GM12878 (cell line): ENCODE measurements at regions not wholly inside any gene's neighbourhood (a gene's known extent, or its start where the extent isn't known, plus 50 kb on each side); places are given as distances from the start of the nearest gene placed in this dataset.

Experiments
- CHD2 ChIP-seq: IDR thresholded peaks from 2 replicates; pipeline ENCODE4 v1.6.1; 2011; ENCODE audit warnings: low read depth, low read length, improper control_type of control experiment, borderline replicate concordance
- CTCF ChIP-seq, 3 experiments: IDR thresholded peaks in 2 of 3; conservative IDR thresholded peaks in 1 of 3; 2 replicates each; pipeline ENCODE4 v1.5.1; 2011; ENCODE audit warnings: low read depth in 3 of 3, low read length in 3 of 3, mild to moderate bottlenecking in 3 of 3, control low read depth in 2 of 3, moderate library complexity in 2 of 3, inconsistent platforms in 1 of 3, mixed read lengths in 1 of 3; ENCODE audit not compliant: control insufficient read depth in 2 of 3, insufficient read depth in 1 of 3; ENCODE audit errors: extremely low read depth in 1 of 3
- EZH2 ChIP-seq: IDR thresholded peaks from 2 replicates; pipeline ENCODE4 v1.6.1; 2012; ENCODE audit warnings: low read depth, mild to moderate bottlenecking, control low read depth, inconsistent platforms, low read length, borderline replicate concordance; ENCODE audit not compliant: control insufficient read depth
- GABPA ChIP-seq: IDR thresholded peaks from 2 replicates; pipeline ENCODE4 v1.6.1; 2014; ENCODE audit warnings: antibody characterized with exemption, low read depth, mild to moderate bottlenecking, inconsistent platforms
- POLR2A ChIP-seq: IDR thresholded peaks from 2 replicates; pipeline ENCODE4 v1.6.1; 2011; ENCODE audit warnings: low read depth, mild to moderate bottlenecking, low read length
- RAD21 ChIP-seq: IDR thresholded peaks from 2 replicates; pipeline ENCODE4 v1.6.1; 2011; ENCODE audit warnings: mild to moderate bottlenecking, low read depth, low read length, moderate library complexity; ENCODE audit not compliant: insufficient read depth
- SIN3A ChIP-seq: IDR thresholded peaks from 2 replicates; pipeline ENCODE4 v1.6.1; 2012; ENCODE audit warnings: low read depth, low read length, improper control_type of control experiment
- SMC3 ChIP-seq: IDR thresholded peaks from 2 replicates; pipeline ENCODE4 v1.6.1; 2011; ENCODE audit warnings: low read length, improper control_type of control experiment, borderline replicate concordance

GRCh38 chr10:64468219-64468618, 947.0 kb downstream of the REEP3 start:
- TF ChIP-seq POLR2A = no peak
- TF ChIP-seq GABPA = no peak
- no peak for TF ChIP-seq SIN3A
- TF ChIP-seq CTCF (IDR thresholded peaks at IDR 0.05 in 2 of 3, conservative IDR thresholded peaks at IDR 0.05 in 1 of 3; ENCODE audit: control insufficient read depth in 2 of 3, extremely low read depth in 1 of 3, insufficient read depth in 1 of 3, low read depth in 3 of 3, low read length in 3 of 3) = no peak
- no peak for TF ChIP-seq CHD2
- TF ChIP-seq SMC3 = no peak
- no peak for TF ChIP-seq EZH2
- TF ChIP-seq RAD21 = no peak
